Effector memory CD4-positive, alpha-beta T cell (primary cell): ENCODE measurements at regions not wholly inside any gene's neighbourhood (a gene's known extent, or its start where the extent isn't known, plus 50 kb on each side); places are given as distances from the start of the nearest gene placed in this dataset.

Experiments used
- DNase-seq, 3 donors: peaks; one replicate each; pipeline ENCODE4 v3.0.0-alpha.2; 2020
- H3K27ac ChIP-seq: 2 replicates; pipeline ENCODE4 v1.7.0; 2013; ENCODE audit warnings: mild to moderate bottlenecking, low read length, moderate library complexity; ENCODE audit not compliant: insufficient read depth, poor library complexity, severe bottlenecking
- H3K27me3 ChIP-seq: replicated peaks from 2 replicates; pipeline ENCODE4 v1.7.0; 2013; ENCODE audit warnings: mild to moderate bottlenecking, low read length; ENCODE audit not compliant: insufficient read depth, control insufficient read depth, poor library complexity, severe bottlenecking
- H3K36me3 ChIP-seq: 2 replicates; pipeline ENCODE4 v1.7.0; 2013; ENCODE audit warnings: mild to moderate bottlenecking, low read length, moderate library complexity; ENCODE audit not compliant: control insufficient read depth, insufficient read depth
- H3K4me1 ChIP-seq: 2 replicates; pipeline ENCODE4 v1.7.0; 2013; ENCODE audit warnings: low read length, mild to moderate bottlenecking; ENCODE audit not compliant: control insufficient read depth, insufficient read depth, poor library complexity, severe bottlenecking
- H3K4me3 ChIP-seq: 2 replicates; pipeline ENCODE4 v1.7.0; 2013; ENCODE audit warnings: low read length, low read depth, mild to moderate bottlenecking; ENCODE audit not compliant: insufficient read depth, poor library complexity, severe bottlenecking
- H3K9me3 ChIP-seq: 2 replicates; pipeline ENCODE4 v1.7.0; 2013; ENCODE audit warnings: mild to moderate bottlenecking, low read length, moderate library complexity; ENCODE audit not compliant: control insufficient read depth

DNA sequence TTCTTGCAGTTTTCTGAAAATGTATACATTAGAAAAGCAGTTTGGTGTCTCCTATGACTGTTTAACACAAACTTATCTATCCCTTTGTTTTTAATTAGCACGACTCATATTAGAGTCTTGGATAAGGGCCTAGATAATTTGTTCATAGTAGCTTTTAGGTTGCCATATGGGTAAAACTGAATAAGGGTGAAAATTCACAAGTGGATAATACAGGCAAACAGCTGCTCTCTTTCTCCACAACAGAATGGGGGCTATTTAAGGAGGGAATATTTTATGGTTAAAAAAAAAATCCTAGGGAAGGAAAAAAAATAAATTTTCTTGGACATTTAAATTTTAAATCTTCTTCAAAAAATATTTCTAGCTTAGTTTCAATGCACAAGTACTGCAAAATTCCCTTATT is 1416.1 kb downstream of the GATA3 start:
- Histone ChIP-seq H3K27ac (no peak overlapping the region), H3K27me3 (no peaks in the 10 kb centered on the region), H3K4me1 (no peaks in the 10 kb centered on the region), H3K36me3 (no peaks in the 10 kb centered on the region), H3K9me3 (no peaks in the 10 kb centered on the region), H3K4me3 (no peak overlapping the region)
- no peak for DNase-seq

GRCh38 chr10:9501944-9502343 is 1447.5 kb downstream of the GATA3 start:
- H3K9me3 ChIP-seq: no peaks in the 10 kb centered on the region
- DNase-seq: no peak
- no peak overlapping the region for H3K27ac ChIP-seq
- no peak overlapping the region for H3K4me3 ChIP-seq
- H3K4me1 ChIP-seq: no peaks in the 10 kb centered on the region
- no peaks in the 10 kb centered on the region for H3K36me3 ChIP-seq
- H3K27me3 ChIP-seq: no peaks in the 10 kb centered on the region

DNA sequence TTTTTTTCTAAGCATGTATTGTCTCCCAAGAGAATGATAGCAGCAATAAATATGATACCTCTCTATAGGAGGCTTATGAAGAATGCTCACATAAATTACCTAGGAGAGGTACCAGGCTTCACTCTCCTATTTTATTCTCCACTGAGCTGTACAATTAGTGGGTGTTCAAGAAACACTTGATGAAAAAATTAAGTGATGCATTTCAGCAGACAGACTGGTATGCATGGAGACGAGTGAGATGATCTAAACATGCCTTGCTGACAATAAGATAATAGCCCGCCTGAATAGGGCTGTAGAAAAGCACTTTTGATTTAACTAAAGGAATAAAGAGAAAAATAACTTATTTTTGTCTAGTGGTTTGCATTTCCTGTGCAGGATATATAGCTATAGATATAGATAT is 1449.7 kb downstream of the GATA3 start:
- H3K9me3 ChIP-seq: no peaks in the 10 kb centered on the region
- no peaks in the 10 kb centered on the region for H3K4me1 ChIP-seq
- no peak overlapping the region for H3K4me3 ChIP-seq
- no peaks in the 10 kb centered on the region for H3K27me3 ChIP-seq
- no peak for DNase-seq
- no peaks in the 10 kb centered on the region for H3K36me3 ChIP-seq
- H3K27ac ChIP-seq: no peak overlapping the region

GRCh38 chr10:9505546-9505945 is 1451.1 kb downstream of the GATA3 start:
- H3K9me3 ChIP-seq: no peaks in the 10 kb centered on the region
- H3K27ac ChIP-seq: no peak overlapping the region
- no peak for DNase-seq
- no peaks in the 10 kb centered on the region for H3K27me3 ChIP-seq
- H3K4me1 ChIP-seq: no peaks in the 10 kb centered on the region
- no peak overlapping the region for H3K4me3 ChIP-seq
- no peaks in the 10 kb centered on the region for H3K36me3 ChIP-seq

DNA sequence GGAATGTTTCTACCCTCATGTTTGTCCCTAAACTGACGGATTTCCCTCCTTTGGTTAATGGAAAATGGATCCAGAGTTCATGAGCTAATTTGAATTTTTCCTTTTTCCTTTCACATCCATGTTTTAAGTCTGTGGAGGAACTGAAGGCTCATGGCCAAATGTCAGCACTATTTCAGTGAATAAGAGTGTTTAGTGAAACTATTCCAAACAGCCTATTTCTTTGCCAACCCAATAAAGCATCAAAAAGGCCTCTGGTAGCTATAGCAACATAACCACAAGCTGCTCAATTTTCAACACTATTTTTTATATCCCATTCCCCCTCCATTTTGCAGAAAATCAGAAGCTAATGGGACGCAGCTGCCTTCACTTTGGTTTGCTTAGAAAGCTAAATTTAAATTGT is 1454.1 kb downstream of the GATA3 start:
- H3K4me3 ChIP-seq: no peak overlapping the region
- no peak overlapping the region for H3K27ac ChIP-seq
- H3K36me3 ChIP-seq: no peaks in the 10 kb centered on the region
- no peaks in the 10 kb centered on the region for H3K4me1 ChIP-seq
- no peaks in the 10 kb centered on the region for H3K27me3 ChIP-seq
- H3K9me3 ChIP-seq: no peaks in the 10 kb centered on the region
- no peak for DNase-seq

DNA sequence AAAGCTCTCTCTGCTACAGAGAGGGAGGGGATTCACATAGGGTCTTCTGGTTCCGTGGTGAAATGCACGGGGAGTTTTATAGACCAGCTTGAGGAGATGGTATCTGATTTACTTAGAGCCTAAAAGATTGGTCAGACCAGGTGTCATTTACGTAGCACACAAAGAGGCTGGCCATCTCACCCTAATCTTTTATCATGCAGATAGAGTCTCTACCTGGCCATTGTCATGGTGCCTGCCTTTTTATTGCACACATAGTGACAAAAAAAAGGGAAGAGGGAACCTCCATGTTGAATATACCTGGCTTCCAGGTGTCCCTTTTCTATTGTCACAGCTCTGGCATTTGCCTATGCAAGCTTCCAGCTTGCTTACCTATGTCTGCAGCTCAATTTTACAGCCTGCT is 1456.1 kb downstream of the GATA3 start:
- Histone ChIP-seq H3K9me3 (no peaks in the 10 kb centered on the region), H3K4me1 (no peaks in the 10 kb centered on the region), H3K36me3 (no peaks in the 10 kb centered on the region), H3K4me3 (no peak overlapping the region), H3K27me3 (no peaks in the 10 kb centered on the region), H3K27ac (no peak overlapping the region)
- no peak for DNase-seq

DNA sequence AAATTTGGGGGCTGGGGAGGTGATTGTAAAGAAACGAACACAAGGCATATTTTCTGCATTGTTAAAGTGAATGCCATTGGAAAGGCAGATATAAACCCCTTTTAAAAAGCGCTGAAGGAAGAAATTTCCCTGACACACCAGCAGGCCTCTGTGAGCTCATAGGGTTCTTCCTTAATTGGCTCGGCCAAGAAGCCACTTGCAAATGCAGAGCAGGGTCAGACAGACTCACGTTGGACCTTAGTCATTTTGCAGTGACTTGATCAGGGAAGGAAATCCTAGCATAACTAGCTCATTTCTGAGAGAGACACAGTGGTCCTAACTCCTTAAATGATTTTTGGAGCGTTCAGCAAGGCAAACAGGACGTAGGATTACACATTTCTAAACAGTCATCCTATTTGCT is 1461.4 kb downstream of the GATA3 start:
- Histone ChIP-seq H3K4me1 (no peaks in the 10 kb centered on the region), H3K4me3 (no peak overlapping the region), H3K27me3 (no peaks in the 10 kb centered on the region), H3K9me3 (no peaks in the 10 kb centered on the region), H3K36me3 (no peaks in the 10 kb centered on the region), H3K27ac (no peak overlapping the region)
- no peak for DNase-seq

DNA sequence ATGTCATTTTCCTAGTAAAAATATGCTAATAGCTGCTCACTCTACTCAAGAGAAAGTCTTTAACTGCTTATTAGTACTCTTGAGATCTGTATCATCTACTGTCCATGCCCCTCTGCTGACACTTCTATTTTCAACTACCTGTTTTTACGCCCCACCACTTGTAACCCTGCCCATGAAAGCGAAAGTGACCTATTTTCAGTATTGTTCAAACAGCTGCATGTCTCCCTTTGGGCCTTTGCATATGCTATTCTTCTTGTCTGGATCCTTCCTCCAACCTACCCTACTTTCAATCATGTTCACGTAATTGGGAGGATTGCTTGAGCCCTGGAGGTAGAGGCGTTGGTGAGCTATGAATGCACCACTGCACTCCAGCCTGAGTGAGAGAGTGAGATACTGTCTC is 1481.3 kb downstream of the GATA3 start:
- DNase-seq: no peak
- H3K9me3 ChIP-seq: no peaks in the 10 kb centered on the region
- H3K27me3 ChIP-seq: no peaks in the 10 kb centered on the region
- H3K27ac ChIP-seq: no peak overlapping the region
- H3K4me3 ChIP-seq: no peak overlapping the region
- H3K4me1 ChIP-seq: no peaks in the 10 kb centered on the region
- no peaks in the 10 kb centered on the region for H3K36me3 ChIP-seq

DNA sequence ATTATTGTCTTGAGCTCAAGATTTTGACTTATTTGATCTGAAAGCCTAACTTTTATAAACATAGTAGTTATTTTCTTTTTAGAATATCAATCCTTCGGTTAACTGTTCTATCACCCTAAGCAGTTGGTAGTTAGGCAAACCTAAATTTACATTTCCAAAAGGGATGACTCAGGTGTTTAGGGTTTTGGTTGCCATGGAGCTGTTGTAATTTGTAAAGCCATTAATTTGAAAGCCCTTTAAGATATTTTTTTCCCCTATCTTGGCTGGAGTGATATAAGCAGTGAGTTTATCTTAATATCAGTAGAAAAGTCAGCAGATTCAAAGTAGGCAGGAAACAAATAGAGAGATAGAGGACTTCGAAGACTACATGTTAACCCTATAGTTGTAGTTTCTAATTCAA is 1472.6 kb upstream of the CELF2 start:
- no peaks in the 10 kb centered on the region for H3K36me3 ChIP-seq
- H3K9me3 ChIP-seq: no peaks in the 10 kb centered on the region
- no peak overlapping the region for H3K27ac ChIP-seq

GRCh38 chr10:9547936-9548904 is 1469.5 kb upstream of the CELF2 start:
- Histone ChIP-seq H3K27ac (no peak overlapping the region), H3K27me3 (no peaks in the 10 kb centered on the region), H3K9me3 (no peaks in the 10 kb centered on the region), H3K4me1 (no peaks in the 10 kb centered on the region), H3K4me3 (no peak overlapping the region), H3K36me3 (no peaks in the 10 kb centered on the region)
- DNase-seq: no peak

More for the DNA sequence above, 1472.6 kb upstream of the CELF2 start:
- no peaks in the 10 kb centered on the region for H3K4me1 ChIP-seq
- H3K27me3 ChIP-seq: no peaks in the 10 kb centered on the region
- no peak overlapping the region for H3K4me3 ChIP-seq
- DNase-seq: no peak
